GM18873 (cell line): ENCODE measurements at regions not wholly inside any gene's neighbourhood (a gene's known extent, or its start where the extent isn't known, plus 50 kb on each side); places are given as distances from the start of the nearest gene placed in this dataset.

Experiments
- ATAC-seq: cut with Tn5 transposase; IDR thresholded peaks from one replicate; pipeline ENCODE4 v1.9.1; 2021; ENCODE audit warnings: mild to moderate bottlenecking, moderate library complexity, moderate number of reproducible peaks; ENCODE audit not compliant: unreplicated experiment, low FRiP score

DNA sequence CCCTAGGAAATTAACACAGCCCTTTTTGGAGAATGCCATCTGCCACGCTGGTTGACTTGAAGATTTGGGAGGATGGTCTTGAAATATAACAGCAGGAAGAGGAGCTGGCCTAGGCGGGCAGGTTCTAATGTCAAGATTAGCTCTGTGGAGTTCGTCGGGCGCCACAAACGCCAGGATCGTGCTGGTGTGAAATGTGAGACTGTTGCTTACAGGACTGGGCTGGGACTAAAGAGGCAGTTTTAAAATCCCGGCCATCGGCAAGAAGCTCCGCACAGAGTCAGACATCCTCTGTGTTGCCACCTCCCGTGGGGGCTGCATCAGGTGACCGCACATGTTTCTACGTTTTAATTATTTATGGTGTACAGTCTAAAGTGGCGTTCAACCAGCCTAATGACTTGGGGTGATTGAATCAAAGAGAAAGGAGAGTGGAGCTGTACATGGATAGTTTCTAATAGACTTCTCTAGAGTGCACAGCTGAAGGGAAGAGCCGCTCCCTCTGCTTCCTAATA lies 99.4 kb upstream of the BCL11A start:
- ATAC-seq, result no peak

DNA sequence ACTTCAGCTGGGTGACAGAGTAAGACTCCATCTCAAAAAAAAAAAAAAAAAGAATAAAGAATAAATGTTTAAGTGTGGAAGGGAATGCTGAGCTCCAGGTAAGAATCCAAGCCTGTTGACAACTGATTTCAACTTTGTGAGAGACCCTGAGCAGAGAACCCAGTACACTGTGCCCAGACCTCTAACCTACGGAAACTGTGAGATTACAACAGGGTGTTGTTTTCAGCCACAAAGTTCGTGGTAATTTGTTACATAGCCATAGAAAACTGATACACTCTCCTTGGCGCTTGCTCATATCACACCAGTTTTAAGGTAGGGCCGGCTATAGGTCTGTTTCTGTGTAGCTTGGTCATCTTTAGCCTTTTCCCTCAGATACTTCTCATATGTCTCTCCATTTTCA lies 98.4 kb upstream of the PAPOLG start:
- no peak for ATAC-seq

DNA sequence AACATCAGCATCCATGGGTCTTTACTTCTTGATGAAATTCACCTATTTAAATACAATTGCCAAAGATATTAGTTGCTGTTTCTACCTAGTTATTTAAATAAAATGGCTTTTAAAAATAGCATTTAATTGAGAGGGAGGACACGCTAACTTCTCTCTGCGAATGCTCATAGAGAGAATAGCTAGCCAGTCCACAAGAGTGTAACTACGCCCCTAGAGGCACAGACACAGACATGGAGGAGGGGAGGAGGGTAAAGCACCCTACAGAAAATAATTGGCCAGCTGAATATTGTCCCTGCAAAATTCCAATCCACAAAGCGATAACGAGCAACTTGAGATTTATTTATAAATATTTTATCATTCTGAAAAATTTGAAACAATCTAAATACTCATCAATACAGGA lies 97.0 kb upstream of the PAPOLG start:
- no peak for ATAC-seq

DNA sequence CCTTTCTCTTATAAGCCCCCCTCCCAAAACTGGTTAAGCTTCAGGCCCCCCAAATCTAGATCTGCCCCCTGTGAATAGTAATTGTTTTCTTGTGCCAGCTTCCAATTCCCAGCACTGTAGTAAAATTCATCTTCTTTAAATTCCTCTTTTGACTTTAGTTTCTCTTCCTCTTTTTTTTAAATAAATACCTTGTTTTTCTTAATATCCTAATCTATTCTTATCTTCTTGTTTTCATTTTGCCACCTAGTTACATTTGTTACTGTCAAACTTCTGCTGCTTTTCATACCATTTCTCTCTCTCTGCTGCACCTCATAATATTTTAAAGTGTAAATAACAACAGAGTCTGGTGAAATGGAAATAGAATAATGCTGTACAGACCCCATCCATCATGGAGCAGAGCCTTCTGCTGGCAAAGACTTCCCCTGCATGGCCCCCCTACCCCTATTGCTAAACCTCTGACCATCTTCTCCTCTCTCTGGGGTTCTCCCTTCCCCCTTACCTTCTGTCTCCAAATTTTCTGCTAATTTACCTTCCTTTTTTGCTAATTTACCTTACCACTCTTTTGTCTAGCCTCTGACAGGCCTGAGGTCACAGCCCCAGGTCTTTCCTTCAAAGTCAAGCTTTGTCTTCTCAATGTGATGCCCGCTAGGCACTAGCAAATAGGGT lies 94.9 kb upstream of the PAPOLG start:
- ATAC-seq, result no peak

DNA sequence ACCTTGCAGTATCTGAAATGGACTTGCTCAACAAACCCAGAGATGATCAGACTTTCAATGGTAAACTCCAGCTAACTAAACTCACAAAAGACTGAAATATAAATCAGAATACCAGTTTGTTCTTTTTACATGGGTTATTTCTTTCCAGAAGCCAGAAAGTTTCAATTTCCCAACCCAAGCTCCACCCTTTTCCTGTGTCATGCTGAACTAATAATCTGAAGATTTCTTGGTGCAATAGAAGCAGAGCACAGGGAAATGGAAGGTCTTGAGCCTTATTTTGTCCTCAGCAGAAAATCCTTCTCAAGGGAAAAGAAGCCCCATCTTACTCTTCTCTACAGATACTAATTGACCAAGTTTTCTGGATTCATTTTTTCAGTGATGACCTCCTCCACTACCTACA lies 93.3 kb upstream of the PAPOLG start:
- no peak for ATAC-seq

DNA sequence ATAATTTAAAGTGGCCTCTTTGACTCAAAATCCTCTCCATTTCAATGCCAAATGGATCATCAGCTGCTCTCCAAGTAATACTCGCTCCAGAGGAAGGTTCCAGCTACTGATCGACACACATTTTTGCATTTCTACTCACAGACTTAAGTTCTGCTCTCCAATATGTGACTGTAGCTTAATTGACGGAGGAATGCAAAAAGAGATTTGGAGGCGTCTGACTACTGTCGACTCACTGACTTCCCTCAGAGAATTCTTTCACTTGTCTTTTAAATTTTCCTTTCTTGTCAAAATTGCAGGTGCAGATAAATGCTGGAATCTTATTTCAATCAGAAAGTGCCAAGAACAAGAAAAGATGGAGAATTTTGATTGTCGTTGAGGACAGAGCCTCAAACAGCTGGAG lies 84.1 kb upstream of the PAPOLG start:
- no peak for ATAC-seq

DNA sequence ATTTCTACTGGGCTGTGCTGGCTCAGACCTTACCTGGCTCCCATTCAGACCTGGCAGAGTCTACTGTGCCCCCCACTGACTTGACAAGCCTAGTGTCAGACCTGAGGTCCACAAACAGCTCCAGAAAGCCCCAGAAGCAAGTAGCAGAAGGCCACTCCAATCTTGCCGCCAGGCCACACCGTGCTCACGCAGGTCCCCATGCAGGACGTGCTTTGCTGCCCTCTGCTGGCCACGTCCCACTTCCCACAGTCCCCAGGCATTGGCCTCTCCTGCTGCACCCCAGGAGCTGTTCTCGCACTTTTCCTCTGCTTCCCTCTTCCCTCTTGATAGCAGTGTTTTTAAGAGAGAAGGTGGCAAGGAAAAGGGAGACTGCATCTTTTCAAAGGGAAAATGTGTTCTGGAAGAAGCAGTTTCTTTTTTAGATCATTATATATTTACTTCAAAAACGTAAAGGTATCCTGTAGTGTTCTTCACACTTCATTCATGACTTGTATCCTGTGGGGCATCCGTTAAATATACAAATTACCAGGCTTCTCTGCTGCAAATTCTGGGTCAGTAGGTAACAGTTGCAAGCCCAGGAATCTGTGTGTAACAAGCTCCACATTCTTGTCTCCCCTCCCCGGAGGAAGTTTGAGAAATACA lies 81.4 kb upstream of the PAPOLG start:
- ATAC-seq, result peak; percentile 98

DNA sequence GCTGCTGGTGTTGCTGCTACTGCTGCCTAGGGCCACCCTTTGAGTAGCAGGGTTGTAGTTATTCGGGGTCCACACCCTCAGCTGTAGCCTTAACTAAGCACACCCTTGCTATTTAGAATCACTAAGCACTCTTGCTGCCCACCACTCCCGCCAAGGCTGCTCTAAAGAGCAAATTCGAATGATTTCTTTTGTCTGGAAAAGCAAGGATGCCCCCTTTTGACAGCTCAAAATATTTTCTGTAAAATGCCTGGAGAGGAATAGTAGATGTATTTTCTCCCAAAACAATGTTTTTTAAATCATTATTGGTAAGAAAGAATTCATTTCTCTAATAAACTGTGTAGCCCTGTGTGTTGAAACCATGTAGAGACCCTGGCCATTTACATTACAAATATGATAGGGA lies 80.8 kb upstream of the PAPOLG start:
- no peak for ATAC-seq

DNA sequence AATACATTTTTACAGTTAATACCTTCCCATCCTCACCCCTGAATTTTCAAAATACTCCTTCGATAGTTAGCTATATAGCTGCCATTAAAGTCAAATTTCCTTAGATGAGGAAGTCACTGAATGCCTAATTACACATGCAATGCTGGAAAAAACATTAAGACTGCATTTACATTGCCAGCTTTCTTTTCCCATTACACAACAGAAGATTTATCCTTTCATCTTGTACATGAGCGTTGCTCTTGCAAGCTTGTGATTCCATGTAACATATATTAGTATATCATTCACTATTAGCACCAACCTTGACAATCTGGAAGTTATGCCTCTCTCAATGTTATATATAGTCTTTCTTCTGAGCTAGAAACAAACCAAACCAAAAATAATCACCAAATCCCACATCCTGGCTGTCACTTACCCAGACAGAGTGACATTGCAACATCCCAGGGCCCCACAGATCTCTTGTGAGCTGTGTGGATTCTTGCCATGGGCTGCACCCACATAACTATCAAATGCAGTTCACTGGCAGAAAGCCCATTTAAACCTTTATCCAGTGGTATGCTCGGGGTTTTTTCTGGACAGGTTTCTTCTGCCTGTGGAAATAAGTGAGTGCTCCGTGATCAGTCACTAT lies 79.2 kb upstream of the PAPOLG start:
- no peak for ATAC-seq

DNA sequence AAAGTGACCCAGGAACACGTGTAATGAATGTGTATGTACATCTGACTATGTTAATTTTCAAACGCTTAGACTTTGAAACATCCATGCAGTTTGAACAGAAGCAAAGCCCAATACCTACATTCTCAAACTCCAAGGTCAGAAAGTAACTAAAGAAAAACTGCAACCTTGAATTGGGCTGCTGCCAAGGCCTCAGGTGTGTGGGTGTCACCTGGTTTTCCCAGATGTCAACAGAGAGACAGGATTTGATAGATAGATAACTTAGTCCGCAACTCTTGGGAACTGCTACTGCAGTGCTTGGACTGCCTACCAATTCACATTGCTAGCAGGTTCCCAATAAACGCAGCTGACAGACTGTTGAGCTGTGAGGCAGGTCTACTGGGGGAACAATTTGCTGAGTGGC lies 78.7 kb upstream of the PAPOLG start:
- ATAC-seq, result no peak

DNA sequence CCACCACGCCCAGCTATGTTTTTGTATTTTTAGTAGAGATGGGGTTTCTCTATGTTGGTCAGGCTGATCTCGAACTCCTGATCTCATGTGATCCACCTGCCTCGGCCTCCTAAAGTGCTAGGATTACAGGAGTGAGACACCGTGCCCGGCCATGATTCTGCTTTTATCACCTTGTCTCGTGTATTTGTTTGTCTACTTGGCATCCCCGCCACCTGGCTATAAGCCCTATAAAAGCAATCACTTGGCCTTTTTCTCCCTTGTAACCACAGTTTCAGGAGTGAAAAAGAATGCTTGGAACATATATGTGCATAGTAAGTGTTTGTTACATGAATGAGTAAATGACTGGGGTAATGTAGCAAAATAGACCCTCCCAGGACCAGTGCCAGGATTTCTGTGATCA lies 77.5 kb upstream of the PAPOLG start:
- ATAC-seq, result no peak

DNA sequence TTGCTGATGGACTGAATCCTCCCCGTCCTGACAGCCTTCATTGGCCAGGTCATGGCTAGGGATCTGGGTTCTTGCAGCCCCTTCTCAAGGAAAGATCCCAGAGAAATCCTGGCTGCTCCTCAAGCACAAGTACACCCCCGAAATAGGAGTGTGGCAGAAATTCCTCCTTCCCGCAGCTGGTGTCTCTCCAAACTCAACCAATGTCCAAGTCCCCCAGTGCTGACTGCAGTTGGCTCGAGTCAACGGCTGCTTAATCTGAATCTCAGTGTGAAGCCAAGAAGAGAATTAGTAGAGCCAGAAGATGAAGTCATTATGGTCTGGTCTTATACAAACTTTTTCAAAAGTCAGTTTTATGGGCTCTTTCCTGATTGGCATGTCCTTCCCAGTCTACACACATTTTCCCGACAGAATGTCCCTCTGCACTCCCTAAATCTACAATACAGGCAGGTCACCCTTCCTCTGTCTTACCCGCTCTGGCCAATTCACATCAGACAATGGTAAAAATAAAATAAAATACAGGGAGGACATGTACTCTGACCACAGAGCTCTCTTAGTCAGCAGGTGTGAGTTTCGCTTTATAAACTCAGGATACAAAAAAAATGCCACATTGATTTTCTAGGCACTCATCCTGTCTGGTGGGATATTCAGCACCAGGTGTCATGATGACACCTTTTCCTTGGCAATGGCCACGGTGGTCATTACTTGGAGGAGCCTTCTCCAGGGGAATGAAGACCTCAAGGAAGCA lies 76.9 kb upstream of the PAPOLG start:
- ATAC-seq, result no peak

DNA sequence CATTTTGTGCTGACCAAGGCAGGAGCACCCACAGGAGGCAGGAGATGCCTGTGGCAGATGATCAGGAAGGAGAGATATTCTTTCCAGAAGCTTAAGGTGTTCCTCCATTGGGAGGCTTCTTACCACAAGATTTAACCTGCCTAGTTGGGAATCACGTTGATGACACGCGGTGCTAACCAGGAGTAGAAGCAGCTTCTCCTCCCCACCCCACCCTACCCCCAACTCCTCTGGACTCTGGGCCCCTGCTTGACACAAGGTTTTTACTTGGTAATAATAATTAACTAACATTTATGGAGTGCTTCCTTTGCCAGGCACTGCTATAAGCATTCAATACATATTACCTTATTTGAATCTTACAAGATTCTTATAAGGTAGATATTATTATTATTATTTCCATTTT lies 62.5 kb upstream of the PAPOLG start:
- ATAC-seq, result no peak

DNA sequence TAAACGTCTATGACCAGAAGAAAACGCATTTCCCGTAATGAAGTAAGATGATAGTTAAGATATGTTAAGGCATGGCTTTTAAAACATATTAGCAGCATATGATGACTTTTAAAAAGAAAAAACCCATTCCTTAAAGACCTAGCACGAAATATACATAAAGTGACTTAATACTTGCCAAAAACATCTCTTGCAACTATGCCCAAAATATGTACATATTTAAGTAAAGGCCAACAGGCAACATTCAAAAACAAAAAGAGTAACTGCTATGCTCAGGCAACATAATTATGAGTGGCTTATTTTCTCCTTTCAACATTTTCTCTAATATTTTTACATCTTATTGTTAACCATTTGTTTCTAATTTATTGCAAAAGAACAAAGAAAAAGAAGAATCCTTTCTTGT lies 60.3 kb upstream of the PAPOLG start:
- ATAC-seq, result no peak

DNA sequence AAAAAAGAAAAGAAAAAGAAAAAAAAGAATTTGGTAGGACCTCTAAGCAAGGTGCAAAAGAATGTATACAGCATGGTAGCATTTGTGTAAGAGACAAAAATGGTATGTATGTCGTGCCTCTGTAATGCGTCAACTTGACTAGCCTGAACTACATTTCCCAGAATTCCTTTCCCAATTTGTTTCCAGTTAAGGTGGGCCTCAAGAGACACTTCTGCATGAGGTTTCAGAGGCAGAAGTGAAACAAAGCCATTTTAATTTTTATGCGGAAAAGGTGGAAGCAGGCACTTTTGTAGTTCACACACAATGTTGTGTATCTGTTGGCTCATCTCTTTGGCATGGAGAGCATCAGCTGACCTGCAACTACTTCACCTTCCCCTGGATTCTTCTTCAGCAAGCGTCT lies 56.5 kb upstream of the PAPOLG start:
- no peak for ATAC-seq

DNA sequence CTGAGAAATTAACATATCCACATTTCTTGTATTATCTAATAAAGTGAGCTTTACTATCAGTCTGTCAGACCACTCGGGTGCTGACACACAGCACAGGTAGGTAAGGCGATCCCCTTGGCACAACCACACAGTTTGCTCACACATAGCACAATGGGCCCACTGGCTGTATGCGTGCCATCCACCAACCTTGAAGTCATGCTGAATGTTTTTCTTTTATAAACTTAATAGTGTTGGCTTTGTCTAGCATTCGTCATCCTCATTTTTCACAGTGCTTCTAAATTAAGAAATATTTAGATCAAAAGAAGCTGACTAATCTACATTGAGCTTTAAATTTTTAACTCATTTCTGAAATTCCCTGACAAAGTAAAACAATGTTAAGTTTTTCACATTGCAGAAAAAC lies 50.0 kb upstream of the PAPOLG start:
- no peak for ATAC-seq
